K562 (cell line): ENCODE measurements at regions not wholly inside any gene's neighbourhood (a gene's known extent, or its start where the extent isn't known, plus 50 kb on each side); places are given as distances from the start of the nearest gene placed in this dataset.

Experiments used
- ATAC-seq: fragments of 200-7000 bp; cut with Tn5 transposase; 3 replicates; pipeline ENCODE4 v1.9.1; 2020; ENCODE audit warnings: moderate library complexity
- BruUV-seq: library from RNA; stranded (reverse); fragments of 400-500 nt; replicated peaks from 2 replicates; lab custom pipeline; 2021; lab: Mats Ljungman, UMichigan
- CTCF ChIA-PET: fragments of 300-600 bp; formaldehyde crosslinking; extraction: SDS; loops from one replicate; lab custom pipeline; 2021; ENCODE audit warnings: low intra/inter-chr PET ratio; lab: Yijun Ruan, JAX
- POLR2A ChIA-PET: fragments of 300-600, 350-650 bp; sonication (Branson Sonifier 250); formaldehyde crosslinking; extraction: SDS; loops from one replicate; lab custom pipeline; 2021; ENCODE audit warnings: antibody characterized with exemption, inconsistent platforms; lab: Yijun Ruan, JAX
- DNase-seq, 4 experiments: peaks; one replicate each; pipeline versions ENCODE4 v3.0.0 to v3.0.0-alpha.2; 2011 to 2018; ENCODE audit warnings: low spot score in 3 of 4, mixed read lengths in 3 of 4; ENCODE audit errors: extremely low read depth in 1 of 4
- FAIRE-seq: peaks from 2 replicates; lab custom pipeline; 2011; peaks lifted over from hg19 to GRCh38; lab: Jason Lieb, UNC
- H2AFZ ChIP-seq: 2 replicates; pipeline ENCODE4 v1.6.0; 2011; ENCODE audit warnings: low read depth, low read length, control low read depth, inconsistent platforms
- H3K27ac ChIP-seq: fragments of 200-600 bp; 3 replicates; pipeline ENCODE4 v1.8.0; 2011; ENCODE audit warnings: low read depth, mild to moderate bottlenecking, control low read depth, inconsistent platforms, low read length, moderate library complexity, mixed read lengths; ENCODE audit errors: extremely low read depth
- H3K27me3 ChIP-seq, 2 experiments: fragments of 300-600 bp in 1 of 2; 2 replicates in 1 of 2; 3 replicates in 1 of 2; pipeline versions ENCODE4 v1.6.0 to v1.8.0; 2011; ENCODE audit warnings: inconsistent platforms in 2 of 2, low read length in 2 of 2, mild to moderate bottlenecking in 1 of 2, mixed read lengths in 1 of 2, moderate library complexity in 1 of 2; ENCODE audit not compliant: control insufficient read depth in 2 of 2, insufficient read depth in 2 of 2
- H3K36me3 ChIP-seq: fragments of 300-600 bp; 3 replicates; pipeline ENCODE4 v1.8.0; 2011; ENCODE audit warnings: mild to moderate bottlenecking, low read length, inconsistent platforms; ENCODE audit not compliant: control insufficient read depth, insufficient read depth
- H3K4me1 ChIP-seq, 2 experiments: fragments of 200-600 bp in 1 of 2; replicated peaks in 1 of 2; 2 replicates in 1 of 2; 3 replicates in 1 of 2; pipeline versions ENCODE4 v1.5.1 to v1.8.0; 2011; ENCODE audit warnings: inconsistent platforms in 2 of 2, low read length in 2 of 2, mild to moderate bottlenecking in 1 of 2, mixed read lengths in 1 of 2, moderate library complexity in 1 of 2; ENCODE audit not compliant: control insufficient read depth in 2 of 2, insufficient read depth in 2 of 2
- H3K4me2 ChIP-seq: 2 replicates; pipeline ENCODE4 v1.6.1; 2011; ENCODE audit warnings: low read length, control low read depth, inconsistent platforms, mixed read lengths; ENCODE audit not compliant: insufficient read depth
- H3K4me3 ChIP-seq: fragments of 200-600 bp; sonication (generic), shearing (Covaris generic); 2 replicates; pipeline ENCODE4 v1.5.1; 2016; ENCODE audit warnings: control low read depth, inconsistent platforms
- H3K79me2 ChIP-seq: fragments of 200-600 bp; 3 replicates; pipeline ENCODE4 v1.8.0; 2011; ENCODE audit warnings: low read length, inconsistent platforms; ENCODE audit not compliant: control insufficient read depth, insufficient read depth
- H3K9ac ChIP-seq, 2 experiments: 2 replicates each; pipeline versions ENCODE4 v1.6.0 to v1.6.1; 2011; ENCODE audit warnings: low read depth in 2 of 2, low read length in 2 of 2, control low read depth in 1 of 2, inconsistent platforms in 1 of 2, mild to moderate bottlenecking in 1 of 2, mixed read lengths in 1 of 2; ENCODE audit not compliant: insufficient read depth in 1 of 2
- H3K9me1 ChIP-seq: one replicate; pipeline ENCODE4 v1.6.0; 2011; ENCODE audit warnings: inconsistent platforms, mild to moderate bottlenecking, low read length, moderate library complexity; ENCODE audit not compliant: control insufficient read depth, insufficient read depth
- H3K9me3 ChIP-seq: replicated peaks from 2 replicates; pipeline ENCODE4 v1.5.1; 2011; ENCODE audit warnings: low read depth, low read length, inconsistent platforms; ENCODE audit not compliant: control insufficient read depth, insufficient read depth
- H4K20me1 ChIP-seq: replicated peaks from 2 replicates; pipeline ENCODE4 v1.6.1; 2011; ENCODE audit warnings: low read length, inconsistent platforms, mixed read lengths; ENCODE audit not compliant: control insufficient read depth, insufficient read depth
- CBFA2T3 ChIP-seq: fragments of 450-650 bp; IDR thresholded peaks from 2 replicates; pipeline ENCODE4 v1.6.1; 2017
- CEBPB ChIP-seq: fragments of 450-650 bp; IDR thresholded peaks from 2 replicates; pipeline ENCODE4 v1.6.1; 2016; ENCODE audit warnings: missing genetic modification characterization, missing compliant biosample characterization
- CEBPG ChIP-seq, 3 experiments: fragments of 200-800 bp in 1 of 3; sonication (Bioruptor generic) in 1 of 3; sonication (generic) in 1 of 3; formaldehyde crosslinking in 1 of 3; IDR thresholded peaks in 2 of 3; conservative IDR thresholded peaks in 1 of 3; 2 replicates each; pipeline versions ENCODE4 v1.6.1 to v1.8.0; 2016 to 2022; ENCODE audit warnings: missing compliant biosample characterization in 2 of 3, missing genetic modification characterization in 2 of 3, mild to moderate bottlenecking in 1 of 3, missing genetic modification reagents in 1 of 3
- CREM ChIP-seq: IDR thresholded peaks from 2 replicates; pipeline ENCODE4 v1.6.1; 2014; ENCODE audit warnings: antibody characterized with exemption, low read depth
- CSDE1 ChIP-seq, 2 experiments: fragments of 450-650 bp; IDR thresholded peaks; 2 replicates each; pipeline ENCODE4 v1.6.1; 2016; ENCODE audit warnings: mild to moderate bottlenecking in 1 of 2
- MTA3 ChIP-seq: fragments of 450-650 bp; formaldehyde crosslinking; IDR thresholded peaks from 2 replicates; pipeline ENCODE4 v1.6.1; 2017; ENCODE audit warnings: mild to moderate bottlenecking, borderline replicate concordance
- NCOA1 ChIP-seq: fragments of 450-650 bp; IDR thresholded peaks from 2 replicates; pipeline ENCODE4 v1.6.1; 2016; ENCODE audit warnings: low read depth
- XRCC5 ChIP-seq: fragments of 200-400 bp; formaldehyde crosslinking; IDR thresholded peaks from 2 replicates; pipeline ENCODE4 v1.6.1; 2017; ENCODE audit warnings: low read depth, mild to moderate bottlenecking, low read length
- ZNF140 ChIP-seq: fragments of 250-450 bp; sonication (Bioruptor Pico); IDR thresholded peaks from 2 replicates; pipeline ENCODE4 v1.8.0; 2021; ENCODE audit warnings: moderate library complexity, mild to moderate bottlenecking, inconsistent platforms
- ZNF311 ChIP-seq: fragments of 250-450 bp; sonication (Bioruptor Pico); IDR thresholded peaks from 2 replicates; pipeline ENCODE4 v1.4.0; 2020; ENCODE audit warnings: mild to moderate bottlenecking, moderate library complexity
- ZNF77 ChIP-seq: fragments of 250-450 bp; sonication (Bioruptor Pico); IDR thresholded peaks from 2 replicates; pipeline ENCODE4 v1.5.0; 2020
- WGBS: fragments of 100-300 bp; shearing (Covaris generic); methylation state at CpG from one replicate; pipeline ENCODE4 v1.1.6; 2016; ENCODE audit warnings: low coverage, mixed read lengths; ENCODE audit not compliant: insufficient coverage; ENCODE audit errors: missing lambda C conversion rate; 5-methylcytosine and 5-hydroxymethylcytosine counted together
- in situ Hi-C: fragments of 300-500 bp; cut with MboI; formaldehyde crosslinking; loops from 4 replicates; pipeline ENCODE4 v1.15.0; 2018; ENCODE audit warnings: inconsistent platforms, mixed read lengths
- intact Hi-C: fragments of 100-400 bp; cut with micrococcal nuclease; formaldehyde crosslinking; loops from 2 replicates; pipeline ENCODE4 v1.14.2; 2022
- TF ChIP-seq, protein P1 (sequence below): sonication (generic); formaldehyde crosslinking; IDR thresholded peaks from 2 replicates; pipeline ENCODE4 v1.8.0; 2022; ENCODE audit warnings: mild to moderate bottlenecking, missing genetic modification reagents
- TF ChIP-seq, protein P2 (sequence below): conservative IDR thresholded peaks from 2 replicates; pipeline ENCODE4 v1.6.1; 2011; ENCODE audit warnings: low read depth, mild to moderate bottlenecking, low read length; ENCODE audit not compliant: control insufficient read depth

DNA sequence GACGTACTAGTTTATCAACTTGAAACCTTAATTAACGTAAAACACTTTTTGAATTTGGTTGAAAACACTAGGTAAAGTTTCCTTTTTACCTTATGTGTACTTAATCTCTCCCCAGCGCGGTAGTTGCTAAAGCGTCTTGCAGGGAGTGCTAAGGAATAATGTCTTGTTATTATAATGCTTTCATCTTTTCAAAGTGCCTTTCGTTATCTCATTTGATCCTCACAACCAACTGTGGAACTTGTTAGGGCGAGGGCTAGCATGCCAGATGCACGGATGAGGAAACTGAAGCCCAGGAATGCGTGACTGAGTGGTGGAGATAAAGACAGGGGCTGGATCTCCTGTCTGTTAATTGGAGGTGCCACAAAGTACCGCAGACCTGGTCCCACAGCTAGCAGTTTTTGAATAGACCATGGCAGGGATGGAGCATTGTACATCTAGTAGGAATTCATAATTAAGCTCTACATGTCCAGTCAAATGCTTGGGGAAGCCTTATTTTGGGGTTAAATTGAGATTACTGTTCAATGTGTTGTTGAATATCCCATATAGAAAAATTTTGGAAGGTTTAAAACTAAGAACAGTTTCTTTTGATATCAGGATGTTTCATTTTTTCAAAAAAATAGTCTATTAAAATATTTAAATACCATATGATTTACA is 234.3 kb downstream of the SH2D4B start:
- H2AFZ ChIP-seq: peak overlapping the region; percentile 86
- peak overlapping the region; percentile 74 for H3K27ac ChIP-seq
- H3K4me2 ChIP-seq: peak overlapping the region; percentile 67
- ChIA-PET POLR2A (no interaction called here), CTCF (no interaction called here)
- no peaks in the 10 kb centered on the region for H3K9me3 ChIP-seq
- ATAC-seq (peak; percentile 86), FAIRE-seq (peak; percentile 97), DNase-seq (peak; percentile 75 to 96 (median 82))
- intact Hi-C loops (loop anchor here (2.0 kb wide), 2 partner anchors 31 to 73 kb away; no protein-coding TSS in a partner anchor), in situ Hi-C loops (no loop called here)
- H3K4me3 ChIP-seq: no peak overlapping the region
- H4K20me1 ChIP-seq: no peaks in the 10 kb centered on the region
- no peaks in the 10 kb centered on the region for H3K79me2 ChIP-seq
- H3K9ac ChIP-seq: peak overlapping the region in 1 of 2 experiments; percentile 45; a peak in 2 of 4 replicates
- H3K4me1 ChIP-seq: peaks cover 19 to 52% of the 10 kb centered on the region in 2 experiments
- no peaks in the 10 kb centered on the region for H3K27me3 ChIP-seq
- BruUV-seq: no TSS peak
- WGBS: 2% methylated on average over 10 of the region's 10 CpGs
- H3K36me3 ChIP-seq: no peaks in the 10 kb centered on the region
- no peaks in the 10 kb centered on the region for H3K9me1 ChIP-seq
- TF ChIP-seq XRCC5 (no peak), CEBPG (CRISPR knock-in tag; IDR thresholded peaks at IDR 0.05) (no peak), CEBPG (tag; conservative IDR thresholded peaks at IDR 0.05 in 1 of 2, IDR thresholded peaks at IDR 0.05 in 1 of 2) (no peak), CREM (peak; percentile 77), CEBPB (tag) (peak; percentile 72), ZNF140 (CRISPR knock-in tag) (no peak), CSDE1 (IDR thresholded peaks at IDR 0.05) (no peak), NCOA1 (peak; percentile 55; the same call in 1 of the 2 replicates), ZNF77 (CRISPR knock-in tag) (no peak), MTA3 (peak; percentile 89), CBFA2T3 (peak; percentile 97), ZNF311 (CRISPR knock-in tag) (0 out of 2 replicates have a peak, but pooled peaks have one; percentile 21)
- TF ChIP-seq, protein P1, sequence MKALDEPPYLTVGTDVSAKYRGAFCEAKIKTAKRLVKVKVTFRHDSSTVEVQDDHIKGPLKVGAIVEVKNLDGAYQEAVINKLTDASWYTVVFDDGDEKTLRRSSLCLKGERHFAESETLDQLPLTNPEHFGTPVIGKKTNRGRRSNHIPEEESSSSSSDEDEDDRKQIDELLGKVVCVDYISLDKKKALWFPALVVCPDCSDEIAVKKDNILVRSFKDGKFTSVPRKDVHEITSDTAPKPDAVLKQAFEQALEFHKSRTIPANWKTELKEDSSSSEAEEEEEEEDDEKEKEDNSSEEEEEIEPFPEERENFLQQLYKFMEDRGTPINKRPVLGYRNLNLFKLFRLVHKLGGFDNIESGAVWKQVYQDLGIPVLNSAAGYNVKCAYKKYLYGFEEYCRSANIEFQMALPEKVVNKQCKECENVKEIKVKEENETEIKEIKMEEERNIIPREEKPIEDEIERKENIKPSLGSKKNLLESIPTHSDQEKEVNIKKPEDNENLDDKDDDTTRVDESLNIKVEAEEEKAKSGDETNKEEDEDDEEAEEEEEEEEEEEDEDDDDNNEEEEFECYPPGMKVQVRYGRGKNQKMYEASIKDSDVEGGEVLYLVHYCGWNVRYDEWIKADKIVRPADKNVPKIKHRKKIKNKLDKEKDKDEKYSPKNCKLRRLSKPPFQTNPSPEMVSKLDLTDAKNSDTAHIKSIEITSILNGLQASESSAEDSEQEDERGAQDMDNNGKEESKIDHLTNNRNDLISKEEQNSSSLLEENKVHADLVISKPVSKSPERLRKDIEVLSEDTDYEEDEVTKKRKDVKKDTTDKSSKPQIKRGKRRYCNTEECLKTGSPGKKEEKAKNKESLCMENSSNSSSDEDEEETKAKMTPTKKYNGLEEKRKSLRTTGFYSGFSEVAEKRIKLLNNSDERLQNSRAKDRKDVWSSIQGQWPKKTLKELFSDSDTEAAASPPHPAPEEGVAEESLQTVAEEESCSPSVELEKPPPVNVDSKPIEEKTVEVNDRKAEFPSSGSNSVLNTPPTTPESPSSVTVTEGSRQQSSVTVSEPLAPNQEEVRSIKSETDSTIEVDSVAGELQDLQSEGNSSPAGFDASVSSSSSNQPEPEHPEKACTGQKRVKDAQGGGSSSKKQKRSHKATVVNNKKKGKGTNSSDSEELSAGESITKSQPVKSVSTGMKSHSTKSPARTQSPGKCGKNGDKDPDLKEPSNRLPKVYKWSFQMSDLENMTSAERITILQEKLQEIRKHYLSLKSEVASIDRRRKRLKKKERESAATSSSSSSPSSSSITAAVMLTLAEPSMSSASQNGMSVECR: no peak
- TF ChIP-seq, protein P2, sequence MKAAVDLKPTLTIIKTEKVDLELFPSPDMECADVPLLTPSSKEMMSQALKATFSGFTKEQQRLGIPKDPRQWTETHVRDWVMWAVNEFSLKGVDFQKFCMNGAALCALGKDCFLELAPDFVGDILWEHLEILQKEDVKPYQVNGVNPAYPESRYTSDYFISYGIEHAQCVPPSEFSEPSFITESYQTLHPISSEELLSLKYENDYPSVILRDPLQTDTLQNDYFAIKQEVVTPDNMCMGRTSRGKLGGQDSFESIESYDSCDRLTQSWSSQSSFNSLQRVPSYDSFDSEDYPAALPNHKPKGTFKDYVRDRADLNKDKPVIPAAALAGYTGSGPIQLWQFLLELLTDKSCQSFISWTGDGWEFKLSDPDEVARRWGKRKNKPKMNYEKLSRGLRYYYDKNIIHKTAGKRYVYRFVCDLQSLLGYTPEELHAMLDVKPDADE: no peak
